NCI-H524 treated with DMSO at 0.1 percent for 48 hours (cell line): ENCODE measurements at regions not wholly inside any gene's neighbourhood (a gene's known extent, or its start where the extent isn't known, plus 50 kb on each side); places are given as distances from the start of the nearest gene placed in this dataset.

Experiments
- DNase-seq: peaks from one replicate; lab custom pipeline; 2025; lab: John Stamatoyannopoulos, UW

- DNase-seq, result no peak
These were observed 56.0 kb upstream of the FAM174A start for GRCh38 chr5:100479079-100479688.

GRCh38 chr5:100472091-100472490 lies 63.1 kb upstream of the FAM174A start:
- DNase-seq, result no peak

GRCh38 chr5:100469767-100470166 lies 65.4 kb upstream of the FAM174A start:
- no peak for DNase-seq

GRCh38 chr5:100464418-100464817 lies 70.8 kb upstream of the FAM174A start:
- no peak for DNase-seq

- no peak for DNase-seq
These were observed 78.6 kb upstream of the FAM174A start for GRCh38 chr5:100456615-100457014.

GRCh38 chr5:100452126-100452525 lies 83.0 kb upstream of the FAM174A start:
- DNase-seq, result no peak

- no peak for DNase-seq
These were observed 87.1 kb upstream of the FAM174A start for GRCh38 chr5:100448111-100448528.

GRCh38 chr5:100446879-100447430 lies 88.2 kb upstream of the FAM174A start:
- no peak for DNase-seq

- DNase-seq, result no peak
These were observed 90.2 kb upstream of the FAM174A start for GRCh38 chr5:100444961-100445360.

- no peak for DNase-seq
These were observed 100.4 kb upstream of the FAM174A start for GRCh38 chr5:100434815-100435214.

- no peak for DNase-seq
These were observed 102.4 kb upstream of the FAM174A start for GRCh38 chr5:100432741-100433140.

GRCh38 chr5:100430268-100431195 lies 104.6 kb upstream of the FAM174A start:
- DNase-seq, result no peak

GRCh38 chr5:100424787-100425186 lies 110.4 kb upstream of the FAM174A start:
- DNase-seq, result no peak

- no peak for DNase-seq
These were observed 111.2 kb upstream of the FAM174A start for GRCh38 chr5:100424017-100424416.

- no peak for DNase-seq
These were observed 111.8 kb upstream of the FAM174A start for GRCh38 chr5:100423330-100423729.

GRCh38 chr5:100421360-100421759 lies 113.8 kb upstream of the FAM174A start:
- DNase-seq, result no peak

- no peak for DNase-seq
These were observed 116.9 kb upstream of the FAM174A start for GRCh38 chr5:100418231-100418630.

- DNase-seq, result no peak
These were observed 125.5 kb upstream of the FAM174A start for GRCh38 chr5:100409660-100410151.

GRCh38 chr5:100407053-100407452 lies 128.1 kb upstream of the FAM174A start:
- no peak for DNase-seq

- DNase-seq, result no peak
These were observed 128.5 kb upstream of the FAM174A start for GRCh38 chr5:100406640-100407039.

GRCh38 chr5:100402071-100402470 lies 133.1 kb upstream of the FAM174A start:
- DNase-seq, result no peak

GRCh38 chr5:100401149-100401548 lies 134.0 kb upstream of the FAM174A start:
- no peak for DNase-seq

GRCh38 chr5:100398815-100399214 lies 136.4 kb upstream of the FAM174A start:
- peak; percentile 89 for DNase-seq
